ENCODE measurements at regions not wholly inside any gene's neighbourhood (a gene's known extent, or its start where the extent isn't known, plus 50 kb on each side); places are given as distances from the start of the nearest gene placed in this dataset.
"Not testable (repeated sequence)": the region's sequence is repeated elsewhere in the genome, so short reads cannot be mapped to it uniquely, and the experiment has no call there.

- Mint-ChIP-seq H3K4me3 (no peak overlapping the region), H3K27me3 (no peaks in the 10 kb centered on the region), H3K27ac (no peak overlapping the region), H3K36me3 (ENCODE audit: low read depth) (no peaks in the 10 kb centered on the region), H3K4me1 (ENCODE audit: low read depth) (no peaks in the 10 kb centered on the region), H3K9me3 (no peaks in the 10 kb centered on the region)
- DNase-seq = no peak
Observed at GRCh38 chr15:95138604-95139270, 907.4 kb downstream of the MCTP2 start.

GRCh38 chr15:95141486-95141885 is 910.1 kb downstream of the MCTP2 start:
- H3K27ac Mint-ChIP-seq = no peak overlapping the region
- no peaks in the 10 kb centered on the region for H3K9me3 Mint-ChIP-seq
- no peaks in the 10 kb centered on the region for H3K27me3 Mint-ChIP-seq
- no peaks in the 10 kb centered on the region for H3K36me3 Mint-ChIP-seq (ENCODE audit: low read depth)
- no peak overlapping the region for H3K4me3 Mint-ChIP-seq
- no peak for DNase-seq
- H3K4me1 Mint-ChIP-seq (ENCODE audit: low read depth) = no peaks in the 10 kb centered on the region

- DNase-seq = no peak
- no peaks in the 10 kb centered on the region for H3K9me3 Mint-ChIP-seq
- no peak overlapping the region for H3K27ac Mint-ChIP-seq
Observed at GRCh38 chr15:95142531-95142930, 911.2 kb downstream of the MCTP2 start.

GRCh38 chr15:95146481-95146880 is 915.1 kb downstream of the MCTP2 start:
- no peaks in the 10 kb centered on the region for H3K36me3 Mint-ChIP-seq (ENCODE audit: low read depth)
- H3K4me3 Mint-ChIP-seq = no peak overlapping the region
- peaks cover 5% of the 10 kb centered on the region for H3K9me3 Mint-ChIP-seq
- H3K4me1 Mint-ChIP-seq (ENCODE audit: low read depth) = no peaks in the 10 kb centered on the region
- no peak overlapping the region for H3K27ac Mint-ChIP-seq
- H3K27me3 Mint-ChIP-seq = no peaks in the 10 kb centered on the region
- DNase-seq = no peak

More at GRCh38 chr15:95142531-95142930, 911.2 kb downstream of the MCTP2 start:
- Mint-ChIP-seq H3K4me3 (no peak overlapping the region), H3K4me1 (ENCODE audit: low read depth) (no peaks in the 10 kb centered on the region), H3K36me3 (ENCODE audit: low read depth) (no peaks in the 10 kb centered on the region), H3K27me3 (no peaks in the 10 kb centered on the region)

GRCh38 chr15:95148183-95148582 is 916.8 kb downstream of the MCTP2 start:
- no peak for DNase-seq
- H3K36me3 Mint-ChIP-seq (ENCODE audit: low read depth) = no peaks in the 10 kb centered on the region
- no peaks in the 10 kb centered on the region for H3K27me3 Mint-ChIP-seq
- no peak overlapping the region for H3K27ac Mint-ChIP-seq
- peaks cover 12% of the 10 kb centered on the region for H3K9me3 Mint-ChIP-seq
- no peaks in the 10 kb centered on the region for H3K4me1 Mint-ChIP-seq (ENCODE audit: low read depth)
- H3K4me3 Mint-ChIP-seq = no peak overlapping the region

GRCh38 chr15:95149036-95149435 is 917.7 kb downstream of the MCTP2 start:
- Mint-ChIP-seq H3K4me3 (no peak overlapping the region), H3K9me3 (peaks cover 16% of the 10 kb centered on the region), H3K27ac (no peak overlapping the region), H3K27me3 (no peaks in the 10 kb centered on the region), H3K36me3 (ENCODE audit: low read depth) (no peaks in the 10 kb centered on the region), H3K4me1 (ENCODE audit: low read depth) (no peaks in the 10 kb centered on the region)
- no peak for DNase-seq

- H3K4me1 Mint-ChIP-seq (ENCODE audit: low read depth) = no peaks in the 10 kb centered on the region
- H3K36me3 Mint-ChIP-seq (ENCODE audit: low read depth) = no peaks in the 10 kb centered on the region
- no peak overlapping the region for H3K4me3 Mint-ChIP-seq
- no peak overlapping the region for H3K27ac Mint-ChIP-seq
- peaks cover 17% of the 10 kb centered on the region for H3K9me3 Mint-ChIP-seq
- H3K27me3 Mint-ChIP-seq = no peaks in the 10 kb centered on the region
- DNase-seq = no peak
Observed at GRCh38 chr15:95149771-95150170, 918.4 kb downstream of the MCTP2 start.

- Mint-ChIP-seq H3K36me3 (ENCODE audit: low read depth) (no peaks in the 10 kb centered on the region), H3K9me3 (peaks cover 17% of the 10 kb centered on the region), H3K27me3 (no peaks in the 10 kb centered on the region), H3K4me1 (ENCODE audit: low read depth) (no peaks in the 10 kb centered on the region), H3K27ac (no peak overlapping the region), H3K4me3 (no peak overlapping the region)
- no peak for DNase-seq
Observed at GRCh38 chr15:95150466-95150865, 919.1 kb downstream of the MCTP2 start.

- Mint-ChIP-seq H3K4me1 (ENCODE audit: low read depth) (no peaks in the 10 kb centered on the region), H3K36me3 (ENCODE audit: low read depth) (no peaks in the 10 kb centered on the region), H3K4me3 (no peak overlapping the region), H3K9me3 (peaks cover 17% of the 10 kb centered on the region), H3K27me3 (no peaks in the 10 kb centered on the region), H3K27ac (no peak overlapping the region)
- DNase-seq = no peak
Observed at GRCh38 chr15:95152741-95153140, 921.4 kb downstream of the MCTP2 start.

GRCh38 chr15:95153201-95153600 is 921.8 kb downstream of the MCTP2 start:
- H3K4me3 Mint-ChIP-seq; DNase-seq; H3K4me1 Mint-ChIP-seq (ENCODE audit: low read depth); H3K27ac Mint-ChIP-seq; H3K27me3 Mint-ChIP-seq; H3K36me3 Mint-ChIP-seq (ENCODE audit: low read depth): not testable (repeated sequence)
- H3K9me3 Mint-ChIP-seq = peaks cover 17% of the 10 kb centered on the region

GRCh38 chr15:95160316-95160715 is 929.0 kb downstream of the MCTP2 start:
- H3K4me1 Mint-ChIP-seq (ENCODE audit: low read depth) = no peaks in the 10 kb centered on the region
- no peak for DNase-seq
- H3K4me3 Mint-ChIP-seq = no peak overlapping the region
- H3K27me3 Mint-ChIP-seq = no peaks in the 10 kb centered on the region
- H3K9me3 Mint-ChIP-seq = no peaks in the 10 kb centered on the region
- H3K27ac Mint-ChIP-seq = no peak overlapping the region
- H3K36me3 Mint-ChIP-seq (ENCODE audit: low read depth) = no peaks in the 10 kb centered on the region

- Mint-ChIP-seq H3K4me1 (ENCODE audit: low read depth) (no peaks in the 10 kb centered on the region), H3K4me3 (no peak overlapping the region), H3K27ac (no peak overlapping the region), H3K36me3 (ENCODE audit: low read depth) (no peaks in the 10 kb centered on the region), H3K27me3 (peaks cover 2% of the 10 kb centered on the region), H3K9me3 (peaks cover 1% of the 10 kb centered on the region)
- DNase-seq = no peak
Observed at GRCh38 chr15:95162069-95162468, 930.7 kb downstream of the MCTP2 start.

- no peak for DNase-seq
- Mint-ChIP-seq H3K36me3 (ENCODE audit: low read depth) (no peaks in the 10 kb centered on the region), H3K4me1 (ENCODE audit: low read depth) (no peaks in the 10 kb centered on the region)
Observed at GRCh38 chr15:95162531-95162930, 931.2 kb downstream of the MCTP2 start.

GRCh38 chr15:95162967-95163531 is 931.7 kb downstream of the MCTP2 start:
- Mint-ChIP-seq H3K36me3 (ENCODE audit: low read depth) (no peaks in the 10 kb centered on the region), H3K4me1 (ENCODE audit: low read depth) (no peaks in the 10 kb centered on the region), H3K9me3 (peaks cover 4% of the 10 kb centered on the region), H3K4me3 (no peak overlapping the region), H3K27me3 (peaks cover 2% of the 10 kb centered on the region), H3K27ac (no peak overlapping the region)
- no peak for DNase-seq

More at GRCh38 chr15:95162531-95162930, 931.2 kb downstream of the MCTP2 start:
- Mint-ChIP-seq H3K9me3 (peaks cover 4% of the 10 kb centered on the region), H3K27me3 (peaks cover 2% of the 10 kb centered on the region), H3K4me3 (no peak overlapping the region), H3K27ac (no peak overlapping the region)

- DNase-seq = no peak
- Mint-ChIP-seq H3K27me3 (peaks cover 12% of the 10 kb centered on the region), H3K36me3 (ENCODE audit: low read depth) (no peaks in the 10 kb centered on the region), H3K4me1 (ENCODE audit: low read depth) (no peaks in the 10 kb centered on the region), H3K27ac (no peak overlapping the region), H3K9me3 (peaks cover 4% of the 10 kb centered on the region), H3K4me3 (no peak overlapping the region)
Observed at GRCh38 chr15:95168152-95168551, 936.8 kb downstream of the MCTP2 start.
